ENCODE measurements at regions not wholly inside any gene's neighbourhood (a gene's known extent, or its start where the extent isn't known, plus 50 kb on each side); places are given as distances from the start of the nearest gene placed in this dataset.

- Histone ChIP-seq H3K36me3 (ENCODE audit: control insufficient read depth, insufficient read depth, low read length) (no peaks in the 10 kb centered on the region), H3K9me3 (ENCODE audit: control insufficient read depth in 2 of 2, low read length in 2 of 2) (no peaks in the 10 kb centered on the region), H3K27me3 (ENCODE audit: control insufficient read depth, insufficient read depth, low read length) (peaks cover 9% of the 10 kb centered on the region), H3K27ac (ENCODE audit: insufficient read depth, low read length, poor library complexity, severe bottlenecking) (no peak overlapping the region), H3K4me3 (ENCODE audit: low read depth, low read length) (no peak overlapping the region), H3K4me1 (ENCODE audit: control insufficient read depth, insufficient read depth, low read length, poor library complexity, severe bottlenecking) (no peaks in the 10 kb centered on the region)
- peaks cover 4% of the 10 kb centered on the region for H3K27me3 Mint-ChIP-seq
- H3K27ac Mint-ChIP-seq: no peak overlapping the region
- H3K4me1 Mint-ChIP-seq: no peaks in the 10 kb centered on the region
- no peaks in the 10 kb centered on the region for H3K36me3 Mint-ChIP-seq
- ATAC-seq (ENCODE audit: low read depth in 2 of 2) (no peak), DNase-seq (no peak)
- H3K9me3 Mint-ChIP-seq: no peaks in the 10 kb centered on the region
- H3K4me3 Mint-ChIP-seq: no peak overlapping the region
These were observed 61.8 kb upstream of the PDX1 start for GRCh38 chr13:27858046-27858445.

GRCh38 chr13:27860743-27861142, 59.1 kb upstream of the PDX1 start:
- no peaks in the 10 kb centered on the region for H3K9me3 Mint-ChIP-seq
- H3K4me3 Mint-ChIP-seq: no peak overlapping the region
- Histone ChIP-seq H3K27me3 (ENCODE audit: control insufficient read depth, insufficient read depth, low read length) (peaks cover 14% of the 10 kb centered on the region), H3K9me3 (ENCODE audit: control insufficient read depth in 2 of 2, low read length in 2 of 2) (no peaks in the 10 kb centered on the region), H3K27ac (ENCODE audit: insufficient read depth, low read length, poor library complexity, severe bottlenecking) (no peak overlapping the region), H3K4me1 (ENCODE audit: control insufficient read depth, insufficient read depth, low read length, poor library complexity, severe bottlenecking) (no peaks in the 10 kb centered on the region), H3K36me3 (ENCODE audit: control insufficient read depth, insufficient read depth, low read length) (no peaks in the 10 kb centered on the region), H3K4me3 (ENCODE audit: low read depth, low read length) (no peak overlapping the region)
- no peak for ATAC-seq (ENCODE audit: low read depth in 2 of 2)
- no peaks in the 10 kb centered on the region for H3K4me1 Mint-ChIP-seq
- no peaks in the 10 kb centered on the region for H3K36me3 Mint-ChIP-seq
- no peak overlapping the region for H3K27ac Mint-ChIP-seq
- H3K27me3 Mint-ChIP-seq: peaks cover 13% of the 10 kb centered on the region
- no peak for DNase-seq

GRCh38 chr13:27861165-27861564, 58.6 kb upstream of the PDX1 start:
- ATAC-seq (ENCODE audit: low read depth in 2 of 2): no peak
- H3K9me3 ChIP-seq (ENCODE audit: control insufficient read depth in 2 of 2, low read length in 2 of 2): no peaks in the 10 kb centered on the region
- H3K27ac Mint-ChIP-seq: no peak overlapping the region
- DNase-seq: no peak
- H3K27me3 ChIP-seq (ENCODE audit: control insufficient read depth, insufficient read depth, low read length): peaks cover 14% of the 10 kb centered on the region
- no peak overlapping the region for H3K4me3 ChIP-seq (ENCODE audit: low read depth, low read length)
- no peaks in the 10 kb centered on the region for H3K4me1 Mint-ChIP-seq
- H3K4me3 Mint-ChIP-seq: no peak overlapping the region
- H3K4me1 ChIP-seq (ENCODE audit: control insufficient read depth, insufficient read depth, low read length, poor library complexity, severe bottlenecking): no peaks in the 10 kb centered on the region
- H3K27me3 Mint-ChIP-seq: peaks cover 11% of the 10 kb centered on the region
- no peaks in the 10 kb centered on the region for H3K9me3 Mint-ChIP-seq
- H3K27ac ChIP-seq (ENCODE audit: insufficient read depth, low read length, poor library complexity, severe bottlenecking): no peak overlapping the region
- H3K36me3 Mint-ChIP-seq: no peaks in the 10 kb centered on the region
- no peaks in the 10 kb centered on the region for H3K36me3 ChIP-seq (ENCODE audit: control insufficient read depth, insufficient read depth, low read length)

- H3K27ac Mint-ChIP-seq: no peak overlapping the region
- Histone ChIP-seq H3K4me1 (ENCODE audit: control insufficient read depth, insufficient read depth, low read length, poor library complexity, severe bottlenecking) (no peaks in the 10 kb centered on the region), H3K4me3 (ENCODE audit: low read depth, low read length) (no peak overlapping the region), H3K27ac (ENCODE audit: insufficient read depth, low read length, poor library complexity, severe bottlenecking) (no peak overlapping the region), H3K36me3 (ENCODE audit: control insufficient read depth, insufficient read depth, low read length) (no peaks in the 10 kb centered on the region), H3K9me3 (ENCODE audit: control insufficient read depth in 2 of 2, low read length in 2 of 2) (no peaks in the 10 kb centered on the region), H3K27me3 (ENCODE audit: control insufficient read depth, insufficient read depth, low read length) (peaks cover 4% of the 10 kb centered on the region)
- H3K9me3 Mint-ChIP-seq: no peaks in the 10 kb centered on the region
- no peak for ATAC-seq (ENCODE audit: low read depth in 2 of 2)
- peaks cover 15% of the 10 kb centered on the region for H3K27me3 Mint-ChIP-seq
- no peak overlapping the region for H3K4me3 Mint-ChIP-seq
- peak in 1 of 3 donors; percentile 18 for DNase-seq
- H3K4me1 Mint-ChIP-seq: no peaks in the 10 kb centered on the region
- H3K36me3 Mint-ChIP-seq: no peaks in the 10 kb centered on the region
These were observed 51.0 kb upstream of the PDX1 start for GRCh38 chr13:27868641-27869435.

- H3K9me3 ChIP-seq (ENCODE audit: control insufficient read depth in 2 of 2, low read length in 2 of 2): no peaks in the 10 kb centered on the region
- no peaks in the 10 kb centered on the region for H3K36me3 ChIP-seq (ENCODE audit: control insufficient read depth, insufficient read depth, low read length)
- no peak overlapping the region for H3K27ac Mint-ChIP-seq
- no peak overlapping the region for H3K27ac ChIP-seq (ENCODE audit: insufficient read depth, low read length, poor library complexity, severe bottlenecking)
- no peak overlapping the region for H3K4me3 ChIP-seq (ENCODE audit: low read depth, low read length)
- peaks cover 4% of the 10 kb centered on the region for H3K27me3 ChIP-seq (ENCODE audit: control insufficient read depth, insufficient read depth, low read length)
- H3K9me3 Mint-ChIP-seq: no peaks in the 10 kb centered on the region
- DNase-seq: no peak
- ATAC-seq (ENCODE audit: low read depth in 2 of 2): no peak
- H3K27me3 Mint-ChIP-seq: peaks cover 13% of the 10 kb centered on the region
- H3K4me1 Mint-ChIP-seq: no peaks in the 10 kb centered on the region
- H3K4me3 Mint-ChIP-seq: no peak overlapping the region
- H3K36me3 Mint-ChIP-seq: no peaks in the 10 kb centered on the region
- no peaks in the 10 kb centered on the region for H3K4me1 ChIP-seq (ENCODE audit: control insufficient read depth, insufficient read depth, low read length, poor library complexity, severe bottlenecking)
These were observed 50.2 kb upstream of the PDX1 start for GRCh38 chr13:27869436-27870095.

Measured in CD4-positive, CD25-positive, alpha-beta regulatory T cell (primary cell).